HepG2 (cell line): ENCODE measurements at regions not wholly inside any gene's neighbourhood (a gene's known extent, or its start where the extent isn't known, plus 50 kb on each side); places are given as distances from the start of the nearest gene placed in this dataset.

Experiments used
- ATAC-seq: fragments of 200-7000 bp; cut with Tn5 transposase; 3 replicates; pipeline ENCODE4 v1.9.1; 2020; ENCODE audit warnings: mild to moderate bottlenecking, moderate library complexity
- BruUV-seq: library from RNA; stranded (reverse); fragments of 400-500 nt; replicated peaks from 2 replicates; lab custom pipeline; 2021; lab: Mats Ljungman, UMichigan
- CTCF ChIA-PET: fragments of 300-600 bp; formaldehyde crosslinking; extraction: SDS; loops from one replicate; lab custom pipeline; 2021; ENCODE audit warnings: low total read pairs, inconsistent platforms, low intra/inter-chr PET ratio; lab: Yijun Ruan, JAX
- POLR2A ChIA-PET: fragments of 350-600 bp; sonication (Branson Sonifier 250); formaldehyde crosslinking; loops from one replicate; lab custom pipeline; 2020; ENCODE audit warnings: antibody characterized with exemption, inconsistent platforms; lab: Yijun Ruan, JAX
- DNase-seq: peaks from one replicate; pipeline ENCODE4 v3.0.0-alpha.2; 2015; ENCODE audit warnings: low spot score
- FAIRE-seq: peaks from 3 replicates; lab custom pipeline; 2011; peaks lifted over from hg19 to GRCh38; lab: Jason Lieb, UNC
- H2AFZ ChIP-seq: one replicate; pipeline ENCODE4 v1.6.1; 2011; ENCODE audit warnings: low read length, inconsistent platforms
- H3K27ac ChIP-seq: fragments of 300-600 bp; 3 replicates; pipeline ENCODE4 v1.8.0; 2011; ENCODE audit warnings: mixed run types, mild to moderate bottlenecking, mixed read lengths, low read length, inconsistent platforms; ENCODE audit not compliant: insufficient read depth; ENCODE audit errors: extremely low read length
- H3K27me3 ChIP-seq, 2 experiments: fragments of 200-600 bp in 1 of 2; 2 replicates in 1 of 2; 3 replicates in 1 of 2; pipeline versions ENCODE4 v1.6.0 to v1.8.0; 2011; ENCODE audit warnings: low read length in 2 of 2, mild to moderate bottlenecking in 2 of 2, moderate library complexity in 2 of 2, inconsistent platforms in 1 of 2; ENCODE audit not compliant: insufficient read depth in 2 of 2, control insufficient read depth in 1 of 2
- H3K36me3 ChIP-seq, 2 experiments: fragments of 200-600 bp in 1 of 2; replicated peaks in 1 of 2; 2 replicates in 1 of 2; 3 replicates in 1 of 2; pipeline versions ENCODE4 v1.5.1 to v1.8.0; 2011; ENCODE audit warnings: low read length in 2 of 2, inconsistent platforms in 1 of 2; ENCODE audit not compliant: insufficient read depth in 2 of 2, control insufficient read depth in 1 of 2
- H3K4me1 ChIP-seq: 2 replicates; pipeline ENCODE4 v1.5.1; 2012; ENCODE audit warnings: low read length, inconsistent platforms; ENCODE audit not compliant: insufficient read depth
- H3K4me2 ChIP-seq: 2 replicates; pipeline ENCODE4 v1.6.0; 2011; ENCODE audit warnings: low read depth, low read length, inconsistent platforms
- H3K4me3 ChIP-seq, 3 experiments: fragments of 200-600 bp in 1 of 3; sonication (generic), shearing (Covaris generic) in 1 of 3; replicated peaks in 1 of 3; 2 replicates each; pipeline ENCODE4 v1.5.1; 2011 to 2016; ENCODE audit warnings: low read length in 3 of 3, inconsistent platforms in 2 of 3, low read depth in 2 of 3, mild to moderate bottlenecking in 2 of 3, control low read depth in 1 of 3, mixed read lengths in 1 of 3; ENCODE audit not compliant: insufficient read depth in 1 of 3
- H3K79me2 ChIP-seq: one replicate; pipeline ENCODE4 v1.6.1; 2011; ENCODE audit warnings: low read length, inconsistent platforms; ENCODE audit not compliant: insufficient read depth
- H3K9ac ChIP-seq: 2 replicates; pipeline ENCODE4 v1.6.0; 2011; ENCODE audit warnings: mild to moderate bottlenecking, low read depth, low read length, inconsistent platforms; ENCODE audit not compliant: insufficient read depth
- H3K9me3 ChIP-seq: 2 replicates; pipeline ENCODE4 v1.5.1; 2012; ENCODE audit warnings: mild to moderate bottlenecking, low read length
- H4K20me1 ChIP-seq: 2 replicates; pipeline ENCODE4 v1.6.0; 2011; ENCODE audit warnings: inconsistent platforms, mild to moderate bottlenecking, low read length, moderate library complexity; ENCODE audit not compliant: insufficient read depth
- DPF2 ChIP-seq: sonication (generic); formaldehyde crosslinking; IDR thresholded peaks from 2 replicates; pipeline ENCODE4 v1.4.0; 2020; ENCODE audit warnings: mild to moderate bottlenecking, low read depth, missing genetic modification reagents, borderline replicate concordance
- HMGA1 ChIP-seq: sonication (generic); formaldehyde crosslinking; conservative IDR thresholded peaks from 2 replicates; pipeline ENCODE4 v1.4.0; 2020; ENCODE audit warnings: missing genetic modification reagents
- PRPF4 ChIP-seq: fragments of 200-400 bp; formaldehyde crosslinking; IDR thresholded peaks from 2 replicates; pipeline ENCODE4 v1.6.1; 2016; ENCODE audit warnings: low read length, low read depth; ENCODE audit not compliant: poor library complexity, severe bottlenecking
- RFX5 ChIP-seq: IDR thresholded peaks from 2 replicates; pipeline ENCODE4 v1.6.1; 2011; ENCODE audit warnings: low read depth, low read length, improper control_type of control experiment
- SAP130 ChIP-seq: IDR thresholded peaks from 2 replicates; pipeline ENCODE4 v1.6.1; 2016; ENCODE audit warnings: low read depth
- SNAPC2 ChIP-seq: sonication (generic); formaldehyde crosslinking; IDR thresholded peaks from 2 replicates; pipeline ENCODE4 v1.8.1; 2022; ENCODE audit warnings: mild to moderate bottlenecking, missing genetic modification reagents
- SP1 ChIP-seq, 2 experiments: fragments of 450-650 bp in 1 of 2; sonication (generic) in 1 of 2; formaldehyde crosslinking in 1 of 2; IDR thresholded peaks; 2 replicates each; pipeline versions ENCODE4 v1.4.0 to v1.6.1; 2016 to 2020; ENCODE audit warnings: missing genetic modification reagents in 1 of 2
- ZNF430 ChIP-seq: sonication (generic); formaldehyde crosslinking; IDR thresholded peaks from 2 replicates; pipeline ENCODE4 v1.9.0; 2021; ENCODE audit warnings: mild to moderate bottlenecking, missing genetic modification reagents
- ZNF747 ChIP-seq: sonication (generic); formaldehyde crosslinking; IDR thresholded peaks from 2 replicates; pipeline ENCODE4 v1.8.1; 2023; ENCODE audit warnings: missing genetic modification reagents, mild to moderate bottlenecking, borderline replicate concordance
- whole genome bisulfite sequencing: methylation state at CpG from one replicate; pipeline ENCODE4 v1.1.6; 2017; ENCODE audit warnings: low lambda C conversion rate; 5-methylcytosine and 5-hydroxymethylcytosine counted together
- in situ Hi-C: cut with HindIII; loops from 2 replicates; pipeline ENCODE4 v1.10.0; 2017; ENCODE audit warnings: low pct_unique_long_range_greater_than_20kb; ENCODE audit not compliant: extremely low pct_ligation_motif_present
- intact Hi-C: fragments of 100-400 bp; cut with micrococcal nuclease; formaldehyde crosslinking; loops from one replicate; pipeline ENCODE4 v1.10.0; 2022; ENCODE audit not compliant: unreplicated experiment
- TF ChIP-seq, protein P1 (sequence below): sonication (generic); formaldehyde crosslinking; IDR thresholded peaks from 2 replicates; pipeline ENCODE4 v1.5.1; 2020; ENCODE audit warnings: missing genetic modification reagents, mild to moderate bottlenecking, borderline replicate concordance
- TF ChIP-seq, protein P2 (sequence below): sonication (generic); formaldehyde crosslinking; IDR thresholded peaks from 2 replicates; pipeline ENCODE4 v1.9.0; 2021; ENCODE audit warnings: missing genetic modification reagents, borderline replicate concordance
- TF ChIP-seq, protein P3 (sequence below): sonication (generic); formaldehyde crosslinking; IDR thresholded peaks from 2 replicates; pipeline ENCODE4 v1.5.0; 2020; ENCODE audit warnings: missing genetic modification reagents
- TF ChIP-seq, protein P4 (sequence below): sonication (generic); formaldehyde crosslinking; IDR thresholded peaks from 2 replicates; pipeline ENCODE4 v1.4.0; 2020; ENCODE audit warnings: missing genetic modification reagents

DNA sequence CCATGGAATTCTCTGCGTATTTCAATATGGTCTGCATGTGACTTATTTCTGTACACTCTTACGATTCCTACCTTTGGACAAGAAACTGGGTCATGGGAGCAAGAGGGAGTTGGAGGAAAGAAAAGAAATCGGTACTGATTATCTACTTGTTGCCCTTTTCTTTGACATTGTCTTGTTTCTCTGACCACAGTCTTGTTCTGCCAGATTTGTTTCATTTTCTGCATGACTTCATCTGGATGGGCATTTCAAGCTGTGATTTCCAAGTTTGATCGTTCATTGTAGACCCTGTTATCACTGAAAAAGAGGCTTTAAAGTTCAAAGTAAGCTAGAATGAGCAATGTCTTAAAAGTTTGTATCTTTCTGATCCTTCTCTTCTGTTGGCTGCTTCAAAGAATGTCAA lies 2186.3 kb upstream of the CELF4 start:
- intact Hi-C loops: no loop called here
- no peak for ATAC-seq
- Histone ChIP-seq H3K9ac (no peak overlapping the region), H3K4me2 (no peak overlapping the region), H4K20me1 (no peaks in the 10 kb centered on the region), H3K36me3 (peaks cover 0 to 6% of the 10 kb centered on the region in 2 experiments; a peak in 2 of 5 replicates), H3K79me2 (no peaks in the 10 kb centered on the region), H3K9me3 (peaks cover 8% of the 10 kb centered on the region), H3K27ac (no peak overlapping the region), H2AFZ (no peak overlapping the region), H3K4me3 (no peak overlapping the region), H3K27me3 (no peaks in the 10 kb centered on the region), H3K4me1 (no peaks in the 10 kb centered on the region)
- in situ Hi-C loops: no loop called here
- FAIRE-seq: no peak
- ChIA-PET POLR2A (no interaction called here), CTCF (no interaction called here)
- no peak for DNase-seq
- TF ChIP-seq SAP130 (CRISPR knock-in tag): no peak
- TF ChIP-seq HMGA1: no peak
- no peak for TF ChIP-seq ZNF747
- TF ChIP-seq DPF2 (CRISPR knock-in tag): no peak
- TF ChIP-seq SNAPC2 (CRISPR knock-in tag): no peak
- no peak for TF ChIP-seq SP1 (IDR thresholded peaks at IDR 0.05)
- TF ChIP-seq SP1 (CRISPR knock-in tag; IDR thresholded peaks at IDR 0.05): no peak
- no peak for TF ChIP-seq PRPF4
- TF ChIP-seq RFX5: no peak
- TF ChIP-seq ZNF430: no peak
- TF ChIP-seq, protein P1, sequence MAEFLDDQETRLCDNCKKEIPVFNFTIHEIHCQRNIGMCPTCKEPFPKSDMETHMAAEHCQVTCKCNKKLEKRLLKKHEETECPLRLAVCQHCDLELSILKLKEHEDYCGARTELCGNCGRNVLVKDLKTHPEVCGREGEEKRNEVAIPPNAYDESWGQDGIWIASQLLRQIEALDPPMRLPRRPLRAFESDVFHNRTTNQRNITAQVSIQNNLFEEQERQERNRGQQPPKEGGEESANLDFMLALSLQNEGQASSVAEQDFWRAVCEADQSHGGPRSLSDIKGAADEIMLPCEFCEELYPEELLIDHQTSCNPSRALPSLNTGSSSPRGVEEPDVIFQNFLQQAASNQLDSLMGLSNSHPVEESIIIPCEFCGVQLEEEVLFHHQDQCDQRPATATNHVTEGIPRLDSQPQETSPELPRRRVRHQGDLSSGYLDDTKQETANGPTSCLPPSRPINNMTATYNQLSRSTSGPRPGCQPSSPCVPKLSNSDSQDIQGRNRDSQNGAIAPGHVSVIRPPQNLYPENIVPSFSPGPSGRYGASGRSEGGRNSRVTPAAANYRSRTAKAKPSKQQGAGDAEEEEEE (CRISPR knock-in tag): no peak
- TF ChIP-seq, protein P2, sequence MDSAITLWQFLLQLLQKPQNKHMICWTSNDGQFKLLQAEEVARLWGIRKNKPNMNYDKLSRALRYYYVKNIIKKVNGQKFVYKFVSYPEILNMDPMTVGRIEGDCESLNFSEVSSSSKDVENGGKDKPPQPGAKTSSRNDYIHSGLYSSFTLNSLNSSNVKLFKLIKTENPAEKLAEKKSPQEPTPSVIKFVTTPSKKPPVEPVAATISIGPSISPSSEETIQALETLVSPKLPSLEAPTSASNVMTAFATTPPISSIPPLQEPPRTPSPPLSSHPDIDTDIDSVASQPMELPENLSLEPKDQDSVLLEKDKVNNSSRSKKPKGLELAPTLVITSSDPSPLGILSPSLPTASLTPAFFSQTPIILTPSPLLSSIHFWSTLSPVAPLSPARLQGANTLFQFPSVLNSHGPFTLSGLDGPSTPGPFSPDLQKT: no peak
- TF ChIP-seq, protein P3, sequence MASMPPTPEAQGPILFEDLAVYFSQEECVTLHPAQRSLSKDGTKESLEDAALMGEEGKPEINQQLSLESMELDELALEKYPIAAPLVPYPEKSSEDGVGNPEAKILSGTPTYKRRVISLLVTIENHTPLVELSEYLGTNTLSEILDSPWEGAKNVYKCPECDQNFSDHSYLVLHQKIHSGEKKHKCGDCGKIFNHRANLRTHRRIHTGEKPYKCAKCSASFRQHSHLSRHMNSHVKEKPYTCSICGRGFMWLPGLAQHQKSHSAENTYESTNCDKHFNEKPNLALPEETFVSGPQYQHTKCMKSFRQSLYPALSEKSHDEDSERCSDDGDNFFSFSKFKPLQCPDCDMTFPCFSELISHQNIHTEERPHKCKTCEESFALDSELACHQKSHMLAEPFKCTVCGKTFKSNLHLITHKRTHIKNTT (CRISPR knock-in tag): no peak
- TF ChIP-seq, protein P4, sequence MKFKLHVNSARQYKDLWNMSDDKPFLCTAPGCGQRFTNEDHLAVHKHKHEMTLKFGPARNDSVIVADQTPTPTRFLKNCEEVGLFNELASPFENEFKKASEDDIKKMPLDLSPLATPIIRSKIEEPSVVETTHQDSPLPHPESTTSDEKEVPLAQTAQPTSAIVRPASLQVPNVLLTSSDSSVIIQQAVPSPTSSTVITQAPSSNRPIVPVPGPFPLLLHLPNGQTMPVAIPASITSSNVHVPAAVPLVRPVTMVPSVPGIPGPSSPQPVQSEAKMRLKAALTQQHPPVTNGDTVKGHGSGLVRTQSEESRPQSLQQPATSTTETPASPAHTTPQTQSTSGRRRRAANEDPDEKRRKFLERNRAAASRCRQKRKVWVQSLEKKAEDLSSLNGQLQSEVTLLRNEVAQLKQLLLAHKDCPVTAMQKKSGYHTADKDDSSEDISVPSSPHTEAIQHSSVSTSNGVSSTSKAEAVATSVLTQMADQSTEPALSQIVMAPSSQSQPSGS (CRISPR knock-in tag): no peak
- 91% methylated on average over 4 of the region's 4 CpGs for WGBS
- no TSS peak for BruUV-seq
